Gastrocnemius medialis (tissue), 4 donors: ENCODE measurements at regions not wholly inside any gene's neighbourhood (a gene's known extent, or its start where the extent isn't known, plus 50 kb on each side); places are given as distances from the start of the nearest gene placed in this dataset.

ENCODE experiments used
- POLR2A ChIP-seq, 2 donors: fragments of 450-650 bp; IDR thresholded peaks; one replicate each; pipeline ENCODE4 v1.6.1; 2017; ENCODE audit warnings: antibody characterized with exemption in 2 of 2, mild to moderate bottlenecking in 2 of 2, moderate library complexity in 2 of 2
- TF ChIP-seq, protein P1 (sequence below), 5 experiments: fragments of 450-650 bp in 3 of 5; fragments of 200-600 bp in 2 of 5; sonication (generic) in 2 of 5; IDR thresholded peaks in 4 of 5; conservative IDR thresholded peaks in 1 of 5; 1 replicate in 4 of 5; 2 replicates in 1 of 5; pipeline ENCODE4 v1.5.1; 2016 to 2019; ENCODE audit warnings: antibody characterized with exemption in 5 of 5, mild to moderate bottlenecking in 3 of 5, moderate library complexity in 3 of 5

GRCh38 chr6:15947436-15947835, 181.4 kb upstream of the MYLIP start:
- TF ChIP-seq, protein P1, sequence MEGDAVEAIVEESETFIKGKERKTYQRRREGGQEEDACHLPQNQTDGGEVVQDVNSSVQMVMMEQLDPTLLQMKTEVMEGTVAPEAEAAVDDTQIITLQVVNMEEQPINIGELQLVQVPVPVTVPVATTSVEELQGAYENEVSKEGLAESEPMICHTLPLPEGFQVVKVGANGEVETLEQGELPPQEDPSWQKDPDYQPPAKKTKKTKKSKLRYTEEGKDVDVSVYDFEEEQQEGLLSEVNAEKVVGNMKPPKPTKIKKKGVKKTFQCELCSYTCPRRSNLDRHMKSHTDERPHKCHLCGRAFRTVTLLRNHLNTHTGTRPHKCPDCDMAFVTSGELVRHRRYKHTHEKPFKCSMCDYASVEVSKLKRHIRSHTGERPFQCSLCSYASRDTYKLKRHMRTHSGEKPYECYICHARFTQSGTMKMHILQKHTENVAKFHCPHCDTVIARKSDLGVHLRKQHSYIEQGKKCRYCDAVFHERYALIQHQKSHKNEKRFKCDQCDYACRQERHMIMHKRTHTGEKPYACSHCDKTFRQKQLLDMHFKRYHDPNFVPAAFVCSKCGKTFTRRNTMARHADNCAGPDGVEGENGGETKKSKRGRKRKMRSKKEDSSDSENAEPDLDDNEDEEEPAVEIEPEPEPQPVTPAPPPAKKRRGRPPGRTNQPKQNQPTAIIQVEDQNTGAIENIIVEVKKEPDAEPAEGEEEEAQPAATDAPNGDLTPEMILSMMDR (IDR thresholded peaks at IDR 0.05 in 4 of 5, conservative IDR thresholded peaks at IDR 0.05 in 1 of 5) = no peak
- TF ChIP-seq POLR2A (IDR thresholded peaks at IDR 0.05) = no peak
